Aorta (tissue), 5 donors: ENCODE measurements at regions not wholly inside any gene's neighbourhood (a gene's known extent, or its start where the extent isn't known, plus 50 kb on each side); places are given as distances from the start of the nearest gene placed in this dataset.

Experiments used
- ATAC-seq: fragments of 200-7000 bp; cut with Tn5 transposase; one replicate; pipeline ENCODE4 v1.9.1; 2022; ENCODE audit warnings: moderate library complexity; ENCODE audit not compliant: low FRiP score
- DNase-seq, 2 donors: peaks; one replicate each; pipeline ENCODE4 v3.0.0-alpha.2; 2020
- H3K27ac ChIP-seq, 2 donors: one replicate each; pipeline ENCODE4 v1.5.1; 2013; ENCODE audit warnings: low read length in 2 of 2, mild to moderate bottlenecking in 2 of 2, moderate library complexity in 2 of 2, control low read depth in 1 of 2, inconsistent platforms in 1 of 2, low read depth in 1 of 2
- H3K27me3 ChIP-seq, 2 donors: one replicate each; pipeline ENCODE4 v1.6.1; 2013; ENCODE audit warnings: control low read depth in 1 of 2, low read length in 1 of 2, mild to moderate bottlenecking in 1 of 2, moderate library complexity in 1 of 2; ENCODE audit not compliant: insufficient read depth in 2 of 2, control insufficient read depth in 1 of 2
- H3K36me3 ChIP-seq, 2 donors: one replicate each; pipeline ENCODE4 v1.6.1; 2013; ENCODE audit warnings: control low read depth in 1 of 2, low read length in 1 of 2, mild to moderate bottlenecking in 1 of 2; ENCODE audit not compliant: insufficient read depth in 2 of 2, control insufficient read depth in 1 of 2
- H3K4me1 ChIP-seq, 2 donors: one replicate each; pipeline ENCODE4 v1.6.1; 2013; ENCODE audit warnings: low read length in 2 of 2, control low read depth in 1 of 2, mild to moderate bottlenecking in 1 of 2, moderate library complexity in 1 of 2; ENCODE audit not compliant: insufficient read depth in 2 of 2, control insufficient read depth in 1 of 2
- H3K4me3 ChIP-seq, 2 donors: one replicate each; pipeline ENCODE4 v1.5.1; 2013; ENCODE audit warnings: low read length in 2 of 2, control low read depth in 1 of 2, mild to moderate bottlenecking in 1 of 2
- H3K9me3 ChIP-seq: one replicate; pipeline ENCODE4 v1.6.1; 2013; ENCODE audit warnings: mild to moderate bottlenecking, low read length; ENCODE audit not compliant: control insufficient read depth
- WGBS, 2 donors: extraction: QIAGEN DNeasy Blood & Tissue Kit; methylation state at CpG; one replicate each; pipeline ENCODE4 v1.1.7; 2013; 5-methylcytosine and 5-hydroxymethylcytosine counted together
- intact Hi-C, 2 donors: fragments of 100-400 bp; cut with DNase I; formaldehyde crosslinking; loops; one replicate each; pipeline versions ENCODE4 v1.14.2 to v1.15.0; 2022
- donor health status: healthy with polysubstance abuse.
- donor health status: Bipolar disorder and iron deficiency.
- donor health status: DM: no; HTN: no; CAD: no.
- donor health status: DM: no; HTN: no; CAD: no.
- donor health status: DM: yes; HTN: yes; CAD: no.

DNA sequence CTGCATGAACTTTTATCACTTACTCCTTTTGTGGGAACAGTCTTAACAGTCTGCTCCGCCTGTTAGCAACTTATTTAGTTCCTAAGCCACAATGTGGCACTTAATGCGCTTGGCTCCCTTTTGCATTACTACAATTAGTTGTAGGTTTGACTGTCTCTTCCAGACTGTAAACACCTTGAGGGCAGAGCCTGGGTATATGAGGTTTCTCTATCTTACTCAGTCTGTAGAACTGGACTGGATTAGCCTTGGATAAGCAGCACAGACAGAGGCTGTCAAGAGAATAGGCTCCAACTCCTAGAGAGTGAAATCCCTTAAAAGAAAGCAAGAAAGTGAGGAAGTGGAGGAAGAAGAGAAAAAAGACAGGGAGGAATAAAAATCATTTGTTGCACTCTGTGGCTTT lies 268.3 kb upstream of the MAF start:
- DNase-seq (no peak), ATAC-seq (no peak)
- Histone ChIP-seq H3K36me3 (no peaks in the 10 kb centered on the region), H3K4me3 (no peak overlapping the region), H3K27ac (no peak overlapping the region), H3K4me1 (no peaks in the 10 kb centered on the region), H3K9me3 (no peaks in the 10 kb centered on the region), H3K27me3 (no peaks in the 10 kb centered on the region)
- 95 to 97% methylated on average over 2 of the region's 2 CpGs for WGBS, 2 donors
- intact Hi-C loops, result loop anchor here in 1 of 2 donors (10.0 kb wide), 1 partner anchor 84 kb away; no protein-coding TSS in a partner anchor

DNA sequence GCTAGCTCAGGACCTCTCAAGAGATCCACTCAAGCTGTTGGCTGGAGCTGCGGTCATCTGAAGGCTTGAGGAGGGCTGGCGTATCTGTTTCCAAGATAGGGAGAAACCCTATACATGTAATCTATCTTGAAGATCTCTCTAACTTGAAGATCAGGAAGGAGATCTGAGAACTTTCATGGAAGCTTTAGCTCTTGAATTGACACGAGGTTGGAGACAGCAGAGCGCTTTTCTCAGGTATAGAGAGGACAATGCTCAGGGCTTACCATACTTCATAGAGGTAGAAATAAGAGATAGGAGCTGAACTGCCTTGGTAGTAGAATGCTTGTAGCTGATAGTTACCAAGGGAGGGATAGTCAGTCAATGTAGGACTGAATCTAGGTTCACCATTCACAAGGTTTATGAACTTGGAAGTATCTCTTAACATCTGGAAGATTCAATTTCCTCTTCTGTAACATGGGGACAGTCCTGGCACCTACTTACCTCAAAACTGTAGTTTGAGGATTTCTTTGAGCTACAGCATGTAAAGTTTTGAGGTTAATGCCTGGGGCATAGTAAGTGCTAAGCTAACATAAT lies 267.0 kb upstream of the MAF start:
- H3K27me3 ChIP-seq, result no peaks in the 10 kb centered on the region
- no peak for DNase-seq
- no peak overlapping the region for H3K4me3 ChIP-seq
- H3K36me3 ChIP-seq, result no peaks in the 10 kb centered on the region
- intact Hi-C loops, result loop anchor here in 1 of 2 donors (10.0 kb wide), 1 partner anchor 83 kb away; no protein-coding TSS in a partner anchor
- no peaks in the 10 kb centered on the region for H3K4me1 ChIP-seq
- ATAC-seq, result no peak
- H3K9me3 ChIP-seq, result no peaks in the 10 kb centered on the region
- H3K27ac ChIP-seq, result no peak overlapping the region
- 86 to 89% methylated on average over 4 of the region's 4 CpGs for WGBS, 2 donors

DNA sequence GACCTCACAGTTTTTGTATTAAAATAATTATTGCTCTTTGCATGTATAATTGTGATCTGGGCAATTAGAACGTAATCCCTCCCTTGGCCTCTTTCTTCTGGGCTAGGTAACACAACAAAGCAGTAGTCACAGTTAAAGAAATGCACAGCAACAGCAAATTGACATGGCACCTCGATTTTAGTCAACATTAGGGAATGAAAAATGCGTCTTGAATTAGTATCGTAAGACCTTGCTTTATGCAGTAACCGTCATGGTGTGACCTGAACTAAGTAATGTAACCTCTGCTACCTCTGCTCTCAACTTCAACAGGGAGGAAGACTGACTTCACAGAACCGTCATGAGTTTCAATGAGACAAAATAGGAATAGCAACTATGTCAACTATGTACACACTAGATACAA lies 265.4 kb upstream of the MAF start:
- 77 to 79% methylated on average over 6 of the region's 6 CpGs for WGBS, 2 donors
- intact Hi-C loops, result loop anchor here in 1 of 2 donors (10.0 kb wide), 1 partner anchor 81 kb away; no protein-coding TSS in a partner anchor

DNA sequence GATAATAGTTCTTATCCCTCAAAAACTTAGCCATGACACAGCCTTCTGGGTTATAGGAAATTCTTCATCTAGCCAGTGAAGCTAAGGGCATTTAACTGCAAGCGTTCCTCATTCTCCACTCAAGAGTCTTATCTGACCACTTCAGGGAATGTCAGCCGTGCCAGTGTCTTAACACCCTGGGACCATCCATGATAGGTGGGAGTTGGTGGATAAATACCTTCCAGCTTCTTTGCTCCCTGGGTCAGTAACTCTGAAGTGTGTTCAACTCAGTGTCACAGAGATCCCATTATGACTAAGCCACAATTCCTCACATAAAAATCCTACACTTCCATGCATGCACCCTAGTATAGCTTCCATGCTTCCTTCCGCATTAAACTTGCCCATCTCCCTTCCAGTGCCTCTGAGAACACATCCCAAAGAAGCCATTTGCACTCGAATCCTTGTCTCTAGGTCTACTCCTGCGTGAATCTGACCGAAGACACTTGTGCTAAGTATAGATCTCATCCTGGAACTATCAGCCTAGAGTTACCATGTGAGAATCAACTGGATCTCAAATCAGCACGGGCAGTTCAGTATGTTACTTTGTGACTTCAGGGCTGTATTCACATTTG lies 264.3 kb upstream of the MAF start:
- H3K9me3 ChIP-seq, result no peaks in the 10 kb centered on the region
- intact Hi-C loops, result loop anchor here in 1 of 2 donors (10.0 kb wide), 1 partner anchor 80 kb away; no protein-coding TSS in a partner anchor
- no peak for DNase-seq
- no peaks in the 10 kb centered on the region for H3K27me3 ChIP-seq
- H3K27ac ChIP-seq, result no peak overlapping the region
- H3K36me3 ChIP-seq, result no peaks in the 10 kb centered on the region
- 93% methylated on average over 7 of the region's 7 CpGs for WGBS, 2 donors
- ATAC-seq, result no peak
- no peaks in the 10 kb centered on the region for H3K4me1 ChIP-seq
- H3K4me3 ChIP-seq, result no peak overlapping the region

More for the DNA sequence above, 265.4 kb upstream of the MAF start:
- H3K36me3 ChIP-seq, result no peaks in the 10 kb centered on the region
- no peaks in the 10 kb centered on the region for H3K4me1 ChIP-seq
- no peak overlapping the region for H3K4me3 ChIP-seq
- H3K27ac ChIP-seq, result no peak overlapping the region
- ATAC-seq (no peak), DNase-seq (no peak)
- H3K27me3 ChIP-seq, result no peaks in the 10 kb centered on the region
- H3K9me3 ChIP-seq, result no peaks in the 10 kb centered on the region

DNA sequence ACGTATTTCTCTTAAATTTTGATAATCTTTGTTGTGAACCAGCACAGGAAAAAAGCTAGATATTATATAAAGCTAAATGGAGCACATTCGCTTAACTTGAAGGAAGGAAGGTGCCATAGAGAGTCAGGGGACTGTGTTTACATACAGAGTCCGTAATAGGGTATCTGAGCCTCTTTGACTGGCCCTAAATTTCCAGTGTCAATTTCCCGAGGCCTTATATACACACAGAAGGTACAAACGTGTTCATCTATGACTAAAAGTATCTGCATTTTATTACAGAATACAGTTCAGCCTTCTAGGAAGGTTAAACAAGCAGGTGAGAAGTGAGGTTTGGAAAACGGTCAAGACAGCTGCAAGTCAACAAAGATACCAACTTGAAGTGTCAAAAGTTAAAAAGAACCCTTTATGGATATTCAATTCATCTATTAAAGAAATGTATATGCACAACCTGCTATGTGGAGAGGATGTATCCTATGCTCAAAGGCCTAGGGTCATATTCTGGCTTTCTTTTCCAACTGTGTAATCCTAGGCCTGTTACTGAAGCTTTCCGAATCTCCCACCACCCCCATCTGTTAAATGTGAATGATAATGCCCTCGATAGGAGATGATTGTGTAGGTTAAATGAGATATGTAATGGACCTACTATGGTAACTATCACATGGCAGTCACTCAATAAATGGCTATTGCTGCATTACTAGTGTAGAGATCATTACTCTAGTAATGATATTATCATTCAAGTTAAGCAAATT lies 263.7 kb upstream of the MAF start:
- Histone ChIP-seq H3K9me3 (no peaks in the 10 kb centered on the region), H3K27me3 (no peaks in the 10 kb centered on the region), H3K27ac (no peak overlapping the region), H3K4me1 (no peaks in the 10 kb centered on the region), H3K4me3 (no peak overlapping the region), H3K36me3 (no peaks in the 10 kb centered on the region)
- no peak for DNase-seq
- WGBS, 2 donors, result 82 to 87% methylated on average over 8 of the region's 8 CpGs
- no peak for ATAC-seq
- intact Hi-C loops, result loop anchor here in 1 of 2 donors (10.0 kb wide), 1 partner anchor 79 kb away; no protein-coding TSS in a partner anchor

DNA sequence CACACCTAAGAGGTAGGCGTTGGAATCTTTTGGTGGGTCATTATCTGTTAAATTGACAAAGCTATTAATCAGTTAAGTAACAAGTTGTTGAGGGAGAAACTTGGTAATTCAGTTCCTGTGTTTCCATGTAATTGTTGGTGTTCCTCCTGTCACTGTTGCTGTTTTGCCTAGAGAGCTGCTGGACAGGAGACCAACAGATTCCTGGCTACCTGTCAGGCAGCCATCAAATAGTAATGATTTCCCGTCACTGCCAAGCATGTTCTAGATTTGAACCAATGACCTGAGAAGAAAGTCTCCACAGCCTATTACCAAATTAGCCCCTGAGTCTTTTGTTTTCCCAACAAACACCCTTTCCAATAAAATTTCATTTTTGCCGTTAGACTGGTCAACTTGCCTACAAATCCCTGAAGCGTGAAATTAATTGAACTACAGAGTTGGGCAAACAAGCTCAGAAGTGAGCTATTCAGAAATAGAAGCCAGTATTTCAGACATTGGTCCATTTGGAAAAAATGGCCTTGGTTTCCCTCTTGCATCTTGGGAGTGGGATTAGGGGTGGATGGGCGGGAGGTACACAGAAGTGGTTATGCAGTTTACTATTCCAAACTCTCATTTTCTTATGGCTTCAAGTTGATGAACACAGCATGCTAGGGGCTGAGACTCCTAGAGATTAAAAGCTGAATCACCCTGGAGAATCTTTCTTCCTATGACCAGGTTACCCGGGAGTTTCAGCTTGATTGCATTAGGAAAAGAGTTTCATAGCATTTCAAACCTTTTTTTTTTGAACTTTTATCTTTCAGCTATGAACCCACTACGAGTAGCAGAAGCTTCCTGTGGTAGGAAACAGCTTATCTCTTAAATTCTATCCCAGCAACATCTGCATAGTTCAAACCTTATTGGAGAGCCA lies 262.8 kb upstream of the MAF start:
- DNase-seq (no peak), ATAC-seq (no peak)
- Histone ChIP-seq H3K27ac (no peak overlapping the region), H3K27me3 (no peaks in the 10 kb centered on the region), H3K4me1 (no peaks in the 10 kb centered on the region), H3K4me3 (no peak overlapping the region), H3K9me3 (no peaks in the 10 kb centered on the region), H3K36me3 (no peaks in the 10 kb centered on the region)
- 90 to 93% methylated on average over 7 of the region's 7 CpGs for WGBS, 2 donors
- intact Hi-C loops, result loop anchor here in 1 of 2 donors (10.0 kb wide), 1 partner anchor 79 kb away; no protein-coding TSS in a partner anchor

DNA sequence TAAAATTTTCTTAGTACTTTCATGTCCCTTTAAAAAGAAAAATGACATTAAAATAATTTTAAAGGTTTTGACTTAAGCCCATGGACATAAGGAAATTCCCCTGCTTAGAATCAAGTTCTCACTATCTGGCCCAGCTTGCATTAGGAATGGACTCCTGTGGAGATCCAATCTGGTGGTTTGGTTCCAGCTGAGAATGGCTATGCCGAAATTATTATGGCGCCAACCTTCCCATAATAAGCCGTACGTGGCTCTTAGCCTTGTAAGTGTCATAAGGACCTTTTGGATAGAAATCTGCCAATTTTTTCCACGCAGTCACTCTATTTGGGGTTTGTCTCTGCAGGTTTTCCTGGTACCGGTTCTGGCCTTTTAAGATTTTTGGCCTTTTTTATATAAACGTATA lies 262.1 kb upstream of the MAF start:
- ATAC-seq, result no peak
- Histone ChIP-seq H3K27ac (no peak overlapping the region), H3K4me3 (no peak overlapping the region), H3K9me3 (no peaks in the 10 kb centered on the region), H3K36me3 (no peaks in the 10 kb centered on the region), H3K4me1 (no peaks in the 10 kb centered on the region), H3K27me3 (no peaks in the 10 kb centered on the region)
- intact Hi-C loops, result loop anchor here in 1 of 2 donors (10.0 kb wide), 1 partner anchor 78 kb away; no protein-coding TSS in a partner anchor
- 93 to 94% methylated on average over 7 of the region's 7 CpGs for WGBS, 2 donors
- no peak for DNase-seq

DNA sequence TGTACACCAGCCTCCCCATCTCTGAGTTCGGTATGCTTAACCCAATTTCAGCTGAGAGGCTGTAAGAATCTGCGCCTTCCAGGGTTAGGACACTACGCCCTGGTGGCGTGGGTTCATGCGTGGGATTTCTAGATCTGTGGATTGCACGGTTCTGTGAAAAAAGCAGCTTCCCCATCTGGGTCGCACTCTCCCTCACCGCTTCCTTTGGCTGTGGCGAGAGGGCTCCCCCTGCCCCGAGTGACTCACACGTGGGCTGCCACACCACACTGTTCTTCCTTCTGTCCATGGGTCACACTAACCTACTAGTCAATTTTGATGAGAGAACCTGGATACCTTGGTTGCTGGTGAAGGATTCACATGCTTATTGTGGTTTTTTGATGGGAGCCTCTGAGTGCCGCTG lies 256.0 kb upstream of the MAF start:
- H3K4me3 ChIP-seq, result no peak overlapping the region
- no peaks in the 10 kb centered on the region for H3K9me3 ChIP-seq
- no peak for ATAC-seq

More for the DNA sequence above, 256.0 kb upstream of the MAF start:
- H3K27ac ChIP-seq, result no peak overlapping the region
- no peaks in the 10 kb centered on the region for H3K27me3 ChIP-seq
- intact Hi-C loops, result no loop called here
- H3K36me3 ChIP-seq, result no peaks in the 10 kb centered on the region
- no peaks in the 10 kb centered on the region for H3K4me1 ChIP-seq
- DNase-seq, result no peak
- WGBS, 2 donors, result 87 to 92% methylated on average over 12 of the region's 12 CpGs
